ENCODE measurements at regions not wholly inside any gene's neighbourhood (a gene's known extent, or its start where the extent isn't known, plus 50 kb on each side); places are given as distances from the start of the nearest gene placed in this dataset.
A peak's percentile ranks its signal among the peaks of the same experiment; 100 is the strongest.
"Not testable (repeated sequence)": the region's sequence is repeated elsewhere in the genome, so short reads cannot be mapped to it uniquely, and the experiment has no call there.

DNA sequence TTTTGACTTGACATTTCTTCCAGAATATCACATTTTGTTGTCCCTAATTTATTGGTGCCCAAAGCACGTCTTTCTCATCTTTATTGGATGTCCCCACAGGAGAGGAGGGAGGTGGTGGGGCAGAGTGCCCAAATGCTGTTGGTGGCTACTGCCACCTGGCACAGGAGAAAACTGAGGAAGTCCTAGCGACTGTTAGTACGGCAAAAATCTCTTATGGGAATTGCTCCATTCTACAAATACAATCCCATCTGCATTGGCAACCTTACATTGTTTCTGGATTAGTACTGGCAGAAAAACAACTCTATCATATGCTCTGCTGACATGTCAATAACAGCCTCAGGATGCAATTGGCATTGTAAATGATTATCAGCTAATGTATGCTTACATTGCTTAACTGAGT lies 235.4 kb upstream of the IRAK1BP1 start (continued):
- TF ChIP-seq ZNF37A (tag by site-specific recombination; IDR thresholded peaks at IDR 0.05) (no peak), ZNF529 (tag by site-specific recombination; IDR thresholded peaks at IDR 0.05; ENCODE audit: insufficient replicate concordance) (no peak), KLF10 (tag by site-specific recombination; IDR thresholded peaks at IDR 0.05) (no peak), ZNF155 (tag by site-specific recombination; IDR thresholded peaks at IDR 0.05) (no peak), ZBTB20 (tag by site-specific recombination; IDR thresholded peaks at IDR 0.05) (no peak), SP3 (tag by site-specific recombination; IDR thresholded peaks at IDR 0.05) (no peak), ZNF785 (tag by site-specific recombination; IDR thresholded peaks at IDR 0.05) (no peak), ZNF747 (tag by site-specific recombination; IDR thresholded peaks at IDR 0.05) (no peak)

DNA sequence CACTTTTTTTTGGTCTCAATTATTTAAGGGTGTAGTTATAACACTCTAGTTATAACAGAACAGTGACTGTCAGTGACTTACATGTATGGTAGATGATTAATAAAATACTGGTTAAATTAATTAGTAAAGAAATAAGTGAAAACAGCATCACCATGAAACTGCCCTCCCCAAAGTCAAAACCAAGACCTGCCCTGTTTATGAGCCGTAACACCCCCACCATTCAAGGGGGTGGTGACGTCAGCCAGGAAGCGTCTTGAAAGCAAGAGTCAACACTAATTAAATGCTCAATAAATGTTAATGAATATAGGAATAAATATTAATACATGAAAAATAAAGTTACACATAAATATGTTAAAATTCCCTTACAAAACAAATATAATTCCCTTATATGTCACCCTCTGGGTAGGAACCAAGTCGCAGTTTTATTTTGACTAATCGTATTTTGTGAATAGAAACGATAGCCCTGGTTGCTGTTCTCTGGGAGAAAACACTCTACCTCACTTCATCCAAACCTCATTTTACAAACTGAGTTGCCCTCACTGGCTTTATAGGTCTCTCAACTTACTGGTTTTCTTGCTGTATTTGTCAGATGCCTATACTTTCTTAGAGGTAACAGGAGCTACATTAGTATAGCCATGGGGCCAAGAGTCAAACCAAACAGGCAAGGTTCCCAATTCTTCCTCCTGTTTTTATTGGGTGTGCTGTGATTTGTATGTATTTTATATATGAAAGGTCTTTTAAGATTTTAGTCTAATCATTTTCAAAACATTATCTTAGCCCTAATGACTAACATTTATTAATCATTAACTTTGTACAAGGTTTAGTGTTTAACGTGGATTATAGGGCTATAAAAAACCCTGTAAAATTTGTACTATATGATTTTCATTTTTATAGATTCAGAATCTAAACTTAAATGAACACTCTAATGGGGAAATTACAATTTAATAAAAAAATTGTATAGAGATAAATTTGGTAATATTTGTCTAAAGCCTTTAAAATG lies 227.9 kb upstream of the IRAK1BP1 start:
- no peaks in the 10 kb centered on the region for H3K36me3 ChIP-seq (ENCODE audit: control insufficient read depth in 2 of 2, insufficient read depth in 1 of 2, low read length in 2 of 2)
- ChIA-PET POLR2A (no interaction called here), CTCF (no interaction called here)
- no peak overlapping the region for H3K4me3 ChIP-seq (ENCODE audit: low read depth, low read length)
- H3K27ac ChIP-seq (ENCODE audit: extremely low read depth, low read depth, low read length) = no peak overlapping the region
- TF ChIP-seq SP3 (tag by site-specific recombination; IDR thresholded peaks at IDR 0.05) (no peak), ZNF792 (tag by site-specific recombination; IDR thresholded peaks at IDR 0.05) (no peak), ZNF561 (tag by site-specific recombination; IDR thresholded peaks at IDR 0.05; ENCODE audit: borderline replicate concordance) (no peak), ZNF341 (tag by site-specific recombination; IDR thresholded peaks at IDR 0.05; ENCODE audit: low read depth) (no peak), SALL2 (tag by site-specific recombination; IDR thresholded peaks at IDR 0.05; ENCODE audit: borderline replicate concordance) (no peak), ZNF354C (tag by site-specific recombination; IDR thresholded peaks at IDR 0.05; ENCODE audit: borderline replicate concordance, low read depth) (no peak), ZBTB48 (tag by site-specific recombination; IDR thresholded peaks at IDR 0.05) (no peak), ZNF654 (tag by site-specific recombination; IDR thresholded peaks at IDR 0.05; ENCODE audit: low read depth) (no peak), ZNF701 (tag by site-specific recombination; IDR thresholded peaks at IDR 0.05) (no peak), ZNF747 (tag by site-specific recombination; IDR thresholded peaks at IDR 0.05) (no peak)
- TF ChIP-seq, protein P1, sequence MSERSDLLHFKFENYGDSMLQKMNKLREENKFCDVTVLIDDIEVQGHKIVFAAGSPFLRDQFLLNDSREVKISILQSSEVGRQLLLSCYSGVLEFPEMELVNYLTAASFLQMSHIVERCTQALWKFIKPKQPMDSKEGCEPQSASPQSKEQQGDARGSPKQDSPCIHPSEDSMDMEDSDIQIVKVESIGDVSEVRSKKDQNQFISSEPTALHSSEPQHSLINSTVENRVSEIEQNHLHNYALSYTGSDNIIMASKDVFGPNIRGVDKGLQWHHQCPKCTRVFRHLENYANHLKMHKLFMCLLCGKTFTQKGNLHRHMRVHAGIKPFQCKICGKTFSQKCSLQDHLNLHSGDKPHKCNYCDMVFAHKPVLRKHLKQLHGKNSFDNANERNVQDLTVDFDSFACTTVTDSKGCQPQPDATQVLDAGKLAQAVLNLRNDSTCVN (tag by site-specific recombination; optimal IDR thresholded peaks at IDR 0.05) = no peak
- no peaks in the 10 kb centered on the region for H3K9me3 ChIP-seq (ENCODE audit: control insufficient read depth, insufficient read depth, low read depth, low read length)
- no peaks in the 10 kb centered on the region for H3K4me1 ChIP-seq (ENCODE audit: control insufficient read depth, insufficient read depth, low read length)

DNA sequence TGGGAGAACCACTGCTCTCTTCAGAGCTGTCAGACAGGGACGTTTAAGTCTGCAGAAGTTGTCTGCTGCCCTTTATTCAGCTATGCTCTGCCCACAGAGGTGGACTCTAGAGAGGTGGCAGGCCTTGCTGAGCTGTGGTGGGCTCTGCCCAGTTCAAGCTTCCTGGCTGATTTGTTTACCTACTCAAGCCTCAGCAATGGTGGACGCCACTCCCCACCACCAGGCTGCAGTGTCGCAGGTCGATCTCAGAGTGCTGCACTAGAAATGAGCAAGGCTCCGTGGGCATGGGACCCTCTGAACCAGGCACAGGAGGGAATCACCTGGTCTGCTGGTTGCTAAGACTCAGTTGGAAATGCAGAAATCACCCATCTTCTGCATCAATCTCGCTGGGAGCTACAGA lies 223.4 kb upstream of the IRAK1BP1 start:
- H3K27ac ChIP-seq (ENCODE audit: extremely low read depth, low read depth, low read length) = not testable (repeated sequence)

DNA sequence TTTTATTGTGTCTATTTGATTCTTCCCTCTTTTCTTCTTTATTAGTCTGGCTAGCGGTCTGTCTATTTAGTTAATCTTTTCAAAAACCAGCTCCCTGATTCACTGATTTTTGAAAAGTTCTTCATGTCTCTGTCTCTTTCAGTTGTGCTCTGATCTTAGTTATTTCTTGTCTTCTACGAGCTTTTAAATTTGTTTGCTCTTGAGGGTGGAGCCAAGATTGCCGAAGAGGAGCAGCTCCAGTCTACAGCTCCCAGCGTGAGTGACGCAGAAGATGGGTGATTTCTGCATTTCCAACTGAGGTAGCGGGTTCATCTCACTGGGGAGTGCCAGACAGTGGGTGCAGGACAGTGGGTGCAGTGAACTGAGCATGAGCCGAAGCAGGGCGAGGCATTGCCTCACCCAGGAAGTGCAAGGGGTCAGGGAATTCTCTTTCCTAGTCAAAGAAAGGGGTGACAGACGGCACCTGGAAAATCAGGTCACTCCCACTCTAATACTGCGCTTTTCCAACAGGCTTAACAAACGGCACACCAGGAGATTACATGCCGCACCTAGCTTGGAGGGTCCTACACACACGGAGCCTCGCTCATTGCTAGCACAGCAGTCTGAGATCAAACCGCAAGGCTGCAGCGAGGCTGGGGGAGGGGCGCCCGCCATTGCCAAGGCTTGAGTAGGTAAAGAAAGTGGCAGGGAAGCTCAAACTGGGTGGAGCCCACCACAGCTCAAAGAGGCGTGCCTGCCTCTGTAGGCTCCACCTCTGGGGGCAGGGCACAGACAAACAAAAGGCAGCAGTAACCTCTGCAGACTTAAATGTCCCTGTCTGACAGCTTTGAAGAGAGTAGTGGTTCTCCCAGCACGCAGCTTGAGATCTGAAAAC lies 220.6 kb upstream of the IRAK1BP1 start:
- 0 out of 2 replicates have a peak, but pooled peaks have one; percentile 34 for TF ChIP-seq YY1 (tag by site-specific recombination; IDR thresholded peaks at IDR 0.05)
- 0 out of 2 replicates have a peak, but pooled peaks have one; percentile 27 for TF ChIP-seq ZNF335 (tag by site-specific recombination; conservative IDR thresholded peaks at IDR 0.05)
- peak; percentile 47; the same call in 1 of the 2 replicates for TF ChIP-seq ZBTB17 (tag by site-specific recombination; IDR thresholded peaks at IDR 0.05)
- 0 out of 2 replicates have a peak, but pooled peaks have one; percentile 9 for TF ChIP-seq SP3 (tag by site-specific recombination; IDR thresholded peaks at IDR 0.05)
- H3K36me3 ChIP-seq (ENCODE audit: control insufficient read depth in 2 of 2, insufficient read depth in 1 of 2, low read length in 2 of 2); POLR2A ChIA-PET; H3K4me1 ChIP-seq (ENCODE audit: control insufficient read depth, insufficient read depth, low read length); H3K4me3 ChIP-seq (ENCODE audit: low read depth, low read length); H3K9me3 ChIP-seq (ENCODE audit: control insufficient read depth, insufficient read depth, low read depth, low read length); H3K27ac ChIP-seq (ENCODE audit: extremely low read depth, low read depth, low read length): not testable (repeated sequence)
- CTCF ChIA-PET = interaction anchor here (0.7 kb wide), 1 partner anchor 99 kb away, joined by 3 read pairs; no protein-coding TSS in a partner anchor

More for the DNA sequence above, 223.4 kb upstream of the IRAK1BP1 start:
- H3K36me3 ChIP-seq (ENCODE audit: control insufficient read depth in 2 of 2, insufficient read depth in 1 of 2, low read length in 2 of 2); H3K4me3 ChIP-seq (ENCODE audit: low read depth, low read length); CTCF ChIA-PET; H3K9me3 ChIP-seq (ENCODE audit: control insufficient read depth, insufficient read depth, low read depth, low read length); H3K4me1 ChIP-seq (ENCODE audit: control insufficient read depth, insufficient read depth, low read length); POLR2A ChIA-PET: not testable (repeated sequence)

Measured in HEK293 (cell line).